ENCODE measurements at regions not wholly inside any gene's neighbourhood (a gene's known extent, or its start where the extent isn't known, plus 50 kb on each side); places are given as distances from the start of the nearest gene placed in this dataset.

GRCh38 chr2:198953328-198953727 lies 504.4 kb downstream of the SATB2 start:
- no peaks in the 10 kb centered on the region for H3K27me3 ChIP-seq (replicated peaks; ENCODE audit: control insufficient read depth, insufficient read depth, low read length, poor library complexity, severe bottlenecking)
- H3K27ac ChIP-seq (ENCODE audit: insufficient read depth, low read length, poor library complexity, severe bottlenecking): no peak overlapping the region
- H3K9me3 ChIP-seq (ENCODE audit: control insufficient read depth, low read length): no peaks in the 10 kb centered on the region
- H3K4me3 ChIP-seq (ENCODE audit: insufficient read depth, low read depth, low read length, poor library complexity, severe bottlenecking): no peak overlapping the region
- DNase-seq: no peak
- no peaks in the 10 kb centered on the region for H3K36me3 ChIP-seq (ENCODE audit: control insufficient read depth, insufficient read depth, low read length)
- H3K4me1 ChIP-seq (ENCODE audit: control insufficient read depth, insufficient read depth, low read length, poor library complexity, severe bottlenecking): no peaks in the 10 kb centered on the region

DNA sequence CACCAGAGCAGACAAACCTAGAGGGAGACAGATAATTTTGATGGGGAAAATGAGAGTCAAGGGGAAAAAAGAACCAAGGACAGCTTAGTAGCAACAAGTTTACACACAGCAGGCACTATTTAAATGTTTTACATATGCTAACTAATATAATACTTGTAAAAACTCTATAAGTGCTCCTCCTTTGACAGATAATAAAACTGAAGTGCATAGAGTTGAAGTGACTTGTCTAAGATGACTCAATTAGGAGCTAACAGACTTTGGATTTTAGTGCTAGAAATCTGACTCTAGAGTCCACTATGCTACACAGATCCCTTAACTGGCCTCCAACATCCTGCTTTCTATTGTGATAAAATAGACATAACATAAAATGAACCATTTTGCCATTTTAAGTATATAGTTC lies 506.9 kb downstream of the SATB2 start:
- H3K9me3 ChIP-seq (ENCODE audit: control insufficient read depth, low read length): no peaks in the 10 kb centered on the region
- H3K27me3 ChIP-seq (replicated peaks; ENCODE audit: control insufficient read depth, insufficient read depth, low read length, poor library complexity, severe bottlenecking): no peaks in the 10 kb centered on the region
- DNase-seq: no peak
- no peak overlapping the region for H3K27ac ChIP-seq (ENCODE audit: insufficient read depth, low read length, poor library complexity, severe bottlenecking)
- H3K4me3 ChIP-seq (ENCODE audit: insufficient read depth, low read depth, low read length, poor library complexity, severe bottlenecking): no peak overlapping the region
- H3K4me1 ChIP-seq (ENCODE audit: control insufficient read depth, insufficient read depth, low read length, poor library complexity, severe bottlenecking): no peaks in the 10 kb centered on the region
- H3K36me3 ChIP-seq (ENCODE audit: control insufficient read depth, insufficient read depth, low read length): no peaks in the 10 kb centered on the region

DNA sequence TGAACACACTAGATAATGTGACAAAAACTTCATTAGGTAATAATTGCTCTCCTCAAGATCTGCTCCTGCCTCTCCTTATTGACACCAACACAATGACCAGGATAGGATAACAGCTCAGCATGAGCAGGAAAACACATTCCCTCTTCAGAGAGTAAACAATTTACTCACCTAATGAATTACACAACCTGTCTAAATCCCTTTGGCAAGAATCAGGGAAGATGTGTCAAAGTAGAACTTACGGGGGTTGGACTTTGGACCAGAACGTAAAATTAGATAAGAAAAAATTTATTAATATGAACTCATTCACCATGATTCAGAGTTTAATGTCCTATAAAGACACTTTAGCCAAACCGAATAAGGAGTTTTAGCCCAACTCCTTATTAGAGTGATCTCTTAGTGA lies 512.2 kb downstream of the SATB2 start:
- no peaks in the 10 kb centered on the region for H3K27me3 ChIP-seq (replicated peaks; ENCODE audit: control insufficient read depth, insufficient read depth, low read length, poor library complexity, severe bottlenecking)
- no peaks in the 10 kb centered on the region for H3K36me3 ChIP-seq (ENCODE audit: control insufficient read depth, insufficient read depth, low read length)
- DNase-seq: no peak
- no peaks in the 10 kb centered on the region for H3K4me1 ChIP-seq (ENCODE audit: control insufficient read depth, insufficient read depth, low read length, poor library complexity, severe bottlenecking)
- no peaks in the 10 kb centered on the region for H3K9me3 ChIP-seq (ENCODE audit: control insufficient read depth, low read length)
- H3K4me3 ChIP-seq (ENCODE audit: insufficient read depth, low read depth, low read length, poor library complexity, severe bottlenecking): no peak overlapping the region
- no peak overlapping the region for H3K27ac ChIP-seq (ENCODE audit: insufficient read depth, low read length, poor library complexity, severe bottlenecking)

GRCh38 chr2:198930170-198930569 lies 527.6 kb downstream of the SATB2 start:
- no peak overlapping the region for H3K27ac ChIP-seq (ENCODE audit: insufficient read depth, low read length, poor library complexity, severe bottlenecking)
- no peaks in the 10 kb centered on the region for H3K4me1 ChIP-seq (ENCODE audit: control insufficient read depth, insufficient read depth, low read length, poor library complexity, severe bottlenecking)
- H3K9me3 ChIP-seq (ENCODE audit: control insufficient read depth, low read length): no peaks in the 10 kb centered on the region
- no peaks in the 10 kb centered on the region for H3K27me3 ChIP-seq (replicated peaks; ENCODE audit: control insufficient read depth, insufficient read depth, low read length, poor library complexity, severe bottlenecking)
- H3K36me3 ChIP-seq (ENCODE audit: control insufficient read depth, insufficient read depth, low read length): no peaks in the 10 kb centered on the region
- no peak for DNase-seq
- no peak overlapping the region for H3K4me3 ChIP-seq (ENCODE audit: insufficient read depth, low read depth, low read length, poor library complexity, severe bottlenecking)

DNA sequence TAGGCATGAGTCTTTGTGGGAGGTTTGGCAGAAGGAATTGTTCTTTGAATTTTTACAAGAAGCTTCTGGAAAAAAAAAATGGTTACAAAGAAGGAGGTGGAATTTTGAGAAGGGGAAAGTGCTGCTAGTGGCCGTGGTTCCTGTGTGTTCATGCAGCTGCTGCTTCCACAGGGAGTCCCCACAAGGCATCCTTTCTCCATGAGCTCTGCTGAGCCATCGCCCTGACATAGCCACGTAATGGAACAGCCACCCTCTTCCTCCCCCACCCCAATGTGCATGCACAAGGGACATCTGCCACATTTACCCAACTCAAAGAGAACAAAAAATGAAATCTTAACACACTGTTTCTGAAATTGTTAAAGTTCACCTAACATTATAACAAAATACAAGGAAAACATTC lies 529.7 kb downstream of the SATB2 start:
- no peaks in the 10 kb centered on the region for H3K36me3 ChIP-seq (ENCODE audit: control insufficient read depth, insufficient read depth, low read length)
- H3K4me1 ChIP-seq (ENCODE audit: control insufficient read depth, insufficient read depth, low read length, poor library complexity, severe bottlenecking): no peaks in the 10 kb centered on the region
- no peak for DNase-seq
- no peak overlapping the region for H3K27ac ChIP-seq (ENCODE audit: insufficient read depth, low read length, poor library complexity, severe bottlenecking)
- no peaks in the 10 kb centered on the region for H3K9me3 ChIP-seq (ENCODE audit: control insufficient read depth, low read length)
- H3K27me3 ChIP-seq (replicated peaks; ENCODE audit: control insufficient read depth, insufficient read depth, low read length, poor library complexity, severe bottlenecking): no peaks in the 10 kb centered on the region
- H3K4me3 ChIP-seq (ENCODE audit: insufficient read depth, low read depth, low read length, poor library complexity, severe bottlenecking): no peak overlapping the region

GRCh38 chr2:198917926-198918720 lies 539.6 kb downstream of the SATB2 start:
- DNase-seq: no peak
- H3K27me3 ChIP-seq (replicated peaks; ENCODE audit: control insufficient read depth, insufficient read depth, low read length, poor library complexity, severe bottlenecking): no peaks in the 10 kb centered on the region
- H3K4me1 ChIP-seq (ENCODE audit: control insufficient read depth, insufficient read depth, low read length, poor library complexity, severe bottlenecking): no peaks in the 10 kb centered on the region
- no peak overlapping the region for H3K27ac ChIP-seq (ENCODE audit: insufficient read depth, low read length, poor library complexity, severe bottlenecking)
- no peaks in the 10 kb centered on the region for H3K9me3 ChIP-seq (ENCODE audit: control insufficient read depth, low read length)
- no peak overlapping the region for H3K4me3 ChIP-seq (ENCODE audit: insufficient read depth, low read depth, low read length, poor library complexity, severe bottlenecking)
- no peaks in the 10 kb centered on the region for H3K36me3 ChIP-seq (ENCODE audit: control insufficient read depth, insufficient read depth, low read length)

DNA sequence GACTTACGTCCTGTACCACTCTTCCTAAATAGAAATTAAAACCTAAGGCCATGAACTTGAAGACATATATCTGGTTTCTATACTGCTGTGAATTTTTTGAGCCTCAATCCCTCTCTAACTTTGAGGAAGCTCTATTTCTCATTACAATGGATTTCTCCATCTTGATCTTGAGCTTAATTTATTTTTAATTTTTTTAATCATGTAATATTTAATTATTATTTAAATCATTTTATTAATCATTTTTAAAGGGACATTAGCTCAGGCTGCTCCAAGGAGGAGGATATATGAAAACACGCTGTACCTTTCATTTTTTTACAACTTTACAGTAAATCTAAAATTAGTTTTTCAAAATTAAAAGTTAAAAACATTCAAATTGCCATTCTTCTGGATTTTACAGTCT lies 540.5 kb downstream of the SATB2 start:
- H3K4me3 ChIP-seq (ENCODE audit: insufficient read depth, low read depth, low read length, poor library complexity, severe bottlenecking): no peak overlapping the region
- DNase-seq: no peak
- H3K27ac ChIP-seq (ENCODE audit: insufficient read depth, low read length, poor library complexity, severe bottlenecking): no peak overlapping the region
- H3K9me3 ChIP-seq (ENCODE audit: control insufficient read depth, low read length): no peaks in the 10 kb centered on the region
- no peaks in the 10 kb centered on the region for H3K36me3 ChIP-seq (ENCODE audit: control insufficient read depth, insufficient read depth, low read length)
- no peaks in the 10 kb centered on the region for H3K27me3 ChIP-seq (replicated peaks; ENCODE audit: control insufficient read depth, insufficient read depth, low read length, poor library complexity, severe bottlenecking)
- H3K4me1 ChIP-seq (ENCODE audit: control insufficient read depth, insufficient read depth, low read length, poor library complexity, severe bottlenecking): no peaks in the 10 kb centered on the region

DNA sequence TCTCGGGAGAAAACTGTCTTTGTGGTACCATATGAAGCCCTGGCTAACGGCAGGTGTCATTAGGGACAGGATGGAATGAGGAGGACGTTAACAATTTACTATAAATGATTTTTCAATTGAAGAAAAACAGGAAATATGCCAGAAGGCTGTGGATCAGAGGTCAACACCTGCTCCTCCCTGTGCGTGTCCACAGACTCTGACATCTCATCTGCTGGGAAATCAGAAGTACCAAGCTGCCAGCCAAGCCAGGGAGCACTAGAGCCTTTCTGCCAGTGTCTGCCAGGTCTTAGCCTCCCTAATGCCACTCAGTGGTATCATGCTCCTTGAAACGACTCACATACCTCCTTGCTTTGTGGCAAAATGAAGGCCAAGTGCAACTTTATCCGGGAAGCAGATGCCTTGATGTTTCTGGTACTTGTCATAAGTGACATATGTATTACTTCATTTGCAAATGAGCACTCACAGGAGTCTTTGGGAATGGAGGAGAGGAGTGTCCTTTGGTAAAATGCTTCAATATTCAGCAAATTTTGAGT lies 541.1 kb downstream of the SATB2 start:
- no peaks in the 10 kb centered on the region for H3K9me3 ChIP-seq (ENCODE audit: control insufficient read depth, low read length)
- H3K4me1 ChIP-seq (ENCODE audit: control insufficient read depth, insufficient read depth, low read length, poor library complexity, severe bottlenecking): no peaks in the 10 kb centered on the region
- DNase-seq: no peak
- no peak overlapping the region for H3K27ac ChIP-seq (ENCODE audit: insufficient read depth, low read length, poor library complexity, severe bottlenecking)
- H3K36me3 ChIP-seq (ENCODE audit: control insufficient read depth, insufficient read depth, low read length): no peaks in the 10 kb centered on the region
- no peaks in the 10 kb centered on the region for H3K27me3 ChIP-seq (replicated peaks; ENCODE audit: control insufficient read depth, insufficient read depth, low read length, poor library complexity, severe bottlenecking)
- no peak overlapping the region for H3K4me3 ChIP-seq (ENCODE audit: insufficient read depth, low read depth, low read length, poor library complexity, severe bottlenecking)

- H3K36me3 ChIP-seq (ENCODE audit: control insufficient read depth, insufficient read depth, low read length): no peaks in the 10 kb centered on the region
- H3K9me3 ChIP-seq (ENCODE audit: control insufficient read depth, low read length): no peaks in the 10 kb centered on the region
- H3K27me3 ChIP-seq (replicated peaks; ENCODE audit: control insufficient read depth, insufficient read depth, low read length, poor library complexity, severe bottlenecking): no peaks in the 10 kb centered on the region
- no peak overlapping the region for H3K27ac ChIP-seq (ENCODE audit: insufficient read depth, low read length, poor library complexity, severe bottlenecking)
- no peak overlapping the region for H3K4me3 ChIP-seq (ENCODE audit: insufficient read depth, low read depth, low read length, poor library complexity, severe bottlenecking)
- no peak for DNase-seq
- H3K4me1 ChIP-seq (ENCODE audit: control insufficient read depth, insufficient read depth, low read length, poor library complexity, severe bottlenecking): no peaks in the 10 kb centered on the region
Measured at GRCh38 chr2:198913394-198914152, 544.2 kb downstream of the SATB2 start.

Data from effector memory CD4-positive, alpha-beta T cell (primary cell).